ENCODE measurements at regions not wholly inside any gene's neighbourhood (a gene's known extent, or its start where the extent isn't known, plus 50 kb on each side); places are given as distances from the start of the nearest gene placed in this dataset.

DNA sequence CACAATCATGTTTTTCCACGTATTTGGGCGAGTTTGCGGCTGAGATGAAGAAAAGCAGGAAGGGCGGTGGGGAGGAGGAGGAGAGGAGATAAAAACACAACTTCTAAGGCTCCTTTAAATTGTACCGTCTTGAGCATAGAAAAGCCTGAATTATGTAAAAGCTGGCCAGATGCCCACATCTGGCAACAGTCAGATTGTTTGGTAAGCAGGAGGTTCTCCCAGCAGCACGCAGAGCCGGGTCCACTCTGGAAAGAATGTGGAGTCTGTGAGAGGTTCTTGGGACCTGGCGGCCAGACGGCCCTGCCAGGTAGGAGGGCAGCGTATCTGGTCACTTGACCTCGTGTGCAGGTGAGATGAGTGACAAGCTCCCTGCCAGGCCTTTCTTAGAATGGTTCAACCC is 215.3 kb upstream of the APCDD1 start:
- Histone ChIP-seq H3K4me3 (ENCODE audit: low read length) (no peak overlapping the region), H3K4me1 (ENCODE audit: control insufficient read depth, low read depth, low read length) (no peaks in the 10 kb centered on the region), H3K27ac (ENCODE audit: low read length) (no peak overlapping the region), H3K9ac (ENCODE audit: low read length) (no peak overlapping the region), H3K9me3 (ENCODE audit: control insufficient read depth, low read depth, low read length) (no peaks in the 10 kb centered on the region), H3K36me3 (ENCODE audit: control insufficient read depth, low read depth, low read length) (no peaks in the 10 kb centered on the region), H3K27me3 (ENCODE audit: control insufficient read depth, insufficient read depth, low read length) (no peaks in the 10 kb centered on the region)

DNA sequence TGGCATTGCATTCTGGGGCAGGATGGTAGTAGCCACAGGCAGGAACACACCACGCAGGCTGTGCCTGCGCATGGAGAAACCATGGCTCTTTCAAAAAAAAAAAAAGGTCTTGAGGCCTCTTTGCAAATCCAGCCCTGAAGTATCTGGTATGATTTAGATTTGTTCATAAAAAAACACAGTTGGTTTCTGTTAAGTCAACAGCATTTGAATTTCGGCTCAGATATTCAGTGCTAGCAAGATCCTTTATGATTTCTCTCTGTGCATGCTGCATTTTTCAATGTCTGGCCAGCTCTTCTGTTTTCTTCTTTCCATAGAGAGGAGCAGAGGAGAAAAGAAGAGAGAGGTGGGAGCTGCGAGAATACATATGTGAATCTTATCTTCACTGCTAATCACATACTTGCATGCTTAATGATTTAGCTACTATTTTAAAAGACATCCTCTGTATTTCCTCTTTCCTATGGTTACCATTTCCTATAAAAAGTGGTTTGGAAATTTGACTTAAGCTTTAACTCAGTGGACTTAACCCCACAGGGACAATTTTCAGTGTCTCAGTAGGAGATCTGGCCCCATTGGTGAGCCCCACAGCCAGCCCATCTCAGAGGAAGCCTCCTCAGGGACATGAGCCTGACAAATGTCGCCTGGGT is 214.3 kb upstream of the APCDD1 start:
- no peak overlapping the region for H3K4me3 ChIP-seq (ENCODE audit: low read length)
- H3K9me3 ChIP-seq (ENCODE audit: control insufficient read depth, low read depth, low read length): no peaks in the 10 kb centered on the region
- no peaks in the 10 kb centered on the region for H3K27me3 ChIP-seq (ENCODE audit: control insufficient read depth, insufficient read depth, low read length)
- no peaks in the 10 kb centered on the region for H3K36me3 ChIP-seq (ENCODE audit: control insufficient read depth, low read depth, low read length)
- H3K27ac ChIP-seq (ENCODE audit: low read length): no peak overlapping the region
- H3K9ac ChIP-seq (ENCODE audit: low read length): no peak overlapping the region
- no peaks in the 10 kb centered on the region for H3K4me1 ChIP-seq (ENCODE audit: control insufficient read depth, low read depth, low read length)

DNA sequence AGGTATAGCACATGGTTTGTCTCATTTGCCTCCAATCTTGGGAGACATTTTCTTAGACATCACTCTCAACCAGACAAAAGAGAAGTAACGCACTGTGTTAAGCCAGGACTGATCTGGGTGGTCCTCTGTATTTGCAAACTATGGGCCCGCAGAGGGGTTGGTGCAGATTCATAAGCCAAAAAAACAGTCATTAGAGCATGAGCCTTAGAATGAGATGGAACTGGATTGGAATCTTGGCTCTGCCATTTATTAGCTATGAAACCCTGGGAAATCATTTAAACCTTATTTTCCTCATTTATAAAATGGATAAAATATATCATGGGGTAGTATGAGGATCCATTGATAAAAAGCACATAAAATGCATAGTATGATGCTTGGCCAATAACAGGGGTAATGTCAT is 213.5 kb upstream of the APCDD1 start:
- H3K9ac ChIP-seq (ENCODE audit: low read length): no peak overlapping the region
- H3K4me1 ChIP-seq (ENCODE audit: control insufficient read depth, low read depth, low read length): no peaks in the 10 kb centered on the region
- no peaks in the 10 kb centered on the region for H3K36me3 ChIP-seq (ENCODE audit: control insufficient read depth, low read depth, low read length)
- H3K9me3 ChIP-seq (ENCODE audit: control insufficient read depth, low read depth, low read length): no peaks in the 10 kb centered on the region
- no peak overlapping the region for H3K4me3 ChIP-seq (ENCODE audit: low read length)
- no peaks in the 10 kb centered on the region for H3K27me3 ChIP-seq (ENCODE audit: control insufficient read depth, insufficient read depth, low read length)
- no peak overlapping the region for H3K27ac ChIP-seq (ENCODE audit: low read length)

DNA sequence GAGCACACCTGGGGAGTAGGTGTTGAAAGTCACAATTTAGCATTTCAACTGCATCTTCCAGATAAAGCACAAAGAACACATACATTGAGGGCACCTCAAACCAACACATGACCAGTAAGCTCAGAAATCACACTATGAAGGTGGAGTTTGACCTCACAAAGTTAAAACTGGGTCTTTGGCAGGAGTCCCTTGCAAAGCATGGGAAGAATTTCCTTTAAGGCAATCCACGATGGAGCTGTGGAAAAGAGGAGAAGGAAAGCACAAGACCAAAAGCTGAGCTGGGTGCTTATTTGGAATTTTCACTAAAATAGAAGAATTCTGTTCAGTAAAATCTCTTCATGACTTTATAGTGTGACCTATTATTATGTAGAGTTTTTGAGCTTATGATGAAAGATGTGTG is 212.9 kb upstream of the APCDD1 start:
- Histone ChIP-seq H3K36me3 (ENCODE audit: control insufficient read depth, low read depth, low read length) (no peaks in the 10 kb centered on the region), H3K4me1 (ENCODE audit: control insufficient read depth, low read depth, low read length) (no peaks in the 10 kb centered on the region), H3K27ac (ENCODE audit: low read length) (no peak overlapping the region), H3K9ac (ENCODE audit: low read length) (no peak overlapping the region), H3K27me3 (ENCODE audit: control insufficient read depth, insufficient read depth, low read length) (no peaks in the 10 kb centered on the region), H3K4me3 (ENCODE audit: low read length) (no peak overlapping the region), H3K9me3 (ENCODE audit: control insufficient read depth, low read depth, low read length) (no peaks in the 10 kb centered on the region)

DNA sequence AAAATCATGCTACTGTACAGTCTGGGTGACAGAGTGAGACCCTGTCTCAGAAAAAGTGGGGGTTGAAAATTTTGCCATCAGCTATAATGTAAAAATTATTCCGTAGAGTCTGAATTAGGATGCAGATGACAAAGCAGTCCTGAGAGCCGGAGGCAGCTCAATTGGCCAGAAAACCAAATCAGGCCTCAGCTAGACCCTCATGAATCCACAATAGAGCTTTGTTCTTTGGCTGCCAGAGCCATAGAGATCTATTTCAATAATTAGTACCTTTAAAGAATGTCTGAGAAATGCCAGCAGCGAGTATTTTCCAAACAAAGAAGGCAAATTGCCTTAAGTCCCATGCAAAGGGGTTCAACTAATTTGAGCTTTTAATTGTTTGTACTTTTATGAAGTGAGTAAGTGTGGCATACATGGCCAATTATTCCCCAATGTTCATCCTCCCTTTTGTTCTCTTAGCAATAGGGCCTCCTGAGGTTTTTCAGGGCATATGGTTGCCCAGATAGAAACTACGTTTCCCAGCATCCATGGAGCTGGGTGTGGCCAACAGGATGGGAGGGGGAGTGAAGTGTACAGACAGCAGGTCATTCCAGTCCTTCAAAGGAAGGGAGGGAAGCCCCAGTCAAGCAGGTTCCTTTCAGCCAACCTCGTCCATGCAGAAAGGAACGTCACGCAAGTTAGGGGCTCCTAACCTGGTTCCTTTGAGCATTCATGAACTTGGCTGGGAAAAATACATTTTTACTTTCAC is 211.3 kb upstream of the APCDD1 start:
- no peak overlapping the region for H3K4me3 ChIP-seq (ENCODE audit: low read length)
- no peaks in the 10 kb centered on the region for H3K9me3 ChIP-seq (ENCODE audit: control insufficient read depth, low read depth, low read length)
- no peaks in the 10 kb centered on the region for H3K4me1 ChIP-seq (ENCODE audit: control insufficient read depth, low read depth, low read length)
- no peaks in the 10 kb centered on the region for H3K36me3 ChIP-seq (ENCODE audit: control insufficient read depth, low read depth, low read length)
- no peak overlapping the region for H3K27ac ChIP-seq (ENCODE audit: low read length)
- H3K9ac ChIP-seq (ENCODE audit: low read length): no peak overlapping the region
- H3K27me3 ChIP-seq (ENCODE audit: control insufficient read depth, insufficient read depth, low read length): no peaks in the 10 kb centered on the region

DNA sequence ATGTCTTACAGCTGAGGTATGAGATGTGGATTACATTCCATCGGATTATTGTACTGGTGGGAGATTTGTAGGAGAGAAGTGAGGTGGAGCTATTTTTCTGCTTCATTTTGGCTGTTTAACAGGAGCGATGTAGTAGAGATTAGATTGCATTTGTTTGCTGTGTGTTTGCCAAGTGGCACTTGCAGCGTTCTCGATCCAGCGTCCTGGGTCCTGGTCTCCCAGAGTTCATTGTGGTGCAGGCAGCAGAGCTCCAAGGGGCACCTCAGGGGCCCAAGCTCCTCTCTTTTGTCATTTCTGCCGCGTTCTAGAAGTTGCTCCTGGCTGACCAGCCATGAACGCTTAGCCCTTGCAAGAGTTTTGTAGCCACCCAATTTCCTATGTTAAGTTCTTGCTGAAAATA is 210.1 kb upstream of the APCDD1 start:
- Histone ChIP-seq H3K4me3 (ENCODE audit: low read length) (no peak overlapping the region), H3K36me3 (ENCODE audit: control insufficient read depth, low read depth, low read length) (no peaks in the 10 kb centered on the region), H3K9ac (ENCODE audit: low read length) (no peak overlapping the region), H3K27ac (ENCODE audit: low read length) (no peak overlapping the region), H3K4me1 (ENCODE audit: control insufficient read depth, low read depth, low read length) (no peaks in the 10 kb centered on the region), H3K9me3 (ENCODE audit: control insufficient read depth, low read depth, low read length) (no peaks in the 10 kb centered on the region), H3K27me3 (ENCODE audit: control insufficient read depth, insufficient read depth, low read length) (no peaks in the 10 kb centered on the region)

DNA sequence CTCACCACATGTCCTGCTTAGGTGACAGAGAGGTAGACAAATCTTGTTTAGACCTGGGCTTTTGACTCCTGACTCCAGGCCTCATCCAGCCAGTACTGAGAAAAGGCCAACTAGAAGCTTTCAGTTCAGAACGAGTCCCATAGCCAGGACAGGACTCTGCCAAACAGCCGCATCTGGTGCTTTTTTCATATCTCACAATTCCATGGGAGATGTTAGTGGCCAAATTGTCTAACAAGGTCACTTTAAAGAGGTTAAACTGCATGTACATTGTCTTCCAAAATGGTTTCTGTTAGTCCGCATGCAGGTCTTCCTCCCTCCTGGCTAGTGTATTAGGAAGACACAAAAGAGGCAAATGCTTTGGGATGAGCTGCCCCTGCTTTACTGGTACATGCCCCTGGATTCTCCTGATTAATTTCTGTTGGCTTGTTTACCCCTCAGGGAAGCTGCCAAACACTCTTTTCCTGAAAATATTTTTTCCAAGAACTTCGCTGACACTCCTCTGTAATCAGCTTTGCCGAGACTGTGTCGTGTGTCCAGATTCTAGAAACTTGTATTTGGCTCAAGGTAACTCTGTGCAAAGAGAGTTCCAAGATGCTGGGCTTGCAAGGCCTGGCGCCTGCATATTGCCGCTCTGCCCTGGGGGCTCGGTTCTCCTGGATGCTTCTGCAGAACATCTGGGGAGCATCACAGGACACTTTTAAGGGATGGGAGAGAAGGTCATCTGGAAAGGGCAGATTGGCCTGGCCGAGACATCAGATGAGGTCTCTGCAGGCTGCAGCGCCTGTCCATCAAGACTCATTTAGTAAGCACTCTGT is 209.2 kb upstream of the APCDD1 start:
- Histone ChIP-seq H3K27ac (ENCODE audit: low read length) (no peak overlapping the region), H3K9ac (ENCODE audit: low read length) (no peak overlapping the region), H3K9me3 (ENCODE audit: control insufficient read depth, low read depth, low read length) (no peaks in the 10 kb centered on the region), H3K36me3 (ENCODE audit: control insufficient read depth, low read depth, low read length) (no peaks in the 10 kb centered on the region), H3K27me3 (ENCODE audit: control insufficient read depth, insufficient read depth, low read length) (no peaks in the 10 kb centered on the region), H3K4me1 (ENCODE audit: control insufficient read depth, low read depth, low read length) (no peaks in the 10 kb centered on the region), H3K4me3 (ENCODE audit: low read length) (no peak overlapping the region)

DNA sequence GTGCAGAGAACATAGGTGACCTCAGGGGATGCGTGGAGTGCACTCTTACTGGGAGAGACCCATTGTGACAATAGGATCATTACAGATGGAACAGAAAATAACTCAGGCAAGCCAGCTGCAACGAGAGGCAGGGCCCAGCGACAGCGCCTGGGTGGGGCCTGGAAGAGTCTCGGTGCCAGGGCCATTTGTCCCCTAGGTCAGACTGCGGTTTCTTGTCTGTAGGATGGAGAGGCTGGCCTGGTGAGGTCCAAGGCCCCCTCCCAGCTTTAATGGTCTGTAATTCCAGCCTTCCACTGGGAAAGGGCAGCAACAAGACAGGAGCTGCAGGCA is 208.6 kb upstream of the APCDD1 start:
- Histone ChIP-seq H3K4me1 (ENCODE audit: control insufficient read depth, low read depth, low read length) (no peaks in the 10 kb centered on the region), H3K9me3 (ENCODE audit: control insufficient read depth, low read depth, low read length) (no peaks in the 10 kb centered on the region), H3K27me3 (ENCODE audit: control insufficient read depth, insufficient read depth, low read length) (no peaks in the 10 kb centered on the region), H3K9ac (ENCODE audit: low read length) (no peak overlapping the region), H3K4me3 (ENCODE audit: low read length) (no peak overlapping the region), H3K36me3 (ENCODE audit: control insufficient read depth, low read depth, low read length) (no peaks in the 10 kb centered on the region), H3K27ac (ENCODE audit: low read length) (no peak overlapping the region)

DNA sequence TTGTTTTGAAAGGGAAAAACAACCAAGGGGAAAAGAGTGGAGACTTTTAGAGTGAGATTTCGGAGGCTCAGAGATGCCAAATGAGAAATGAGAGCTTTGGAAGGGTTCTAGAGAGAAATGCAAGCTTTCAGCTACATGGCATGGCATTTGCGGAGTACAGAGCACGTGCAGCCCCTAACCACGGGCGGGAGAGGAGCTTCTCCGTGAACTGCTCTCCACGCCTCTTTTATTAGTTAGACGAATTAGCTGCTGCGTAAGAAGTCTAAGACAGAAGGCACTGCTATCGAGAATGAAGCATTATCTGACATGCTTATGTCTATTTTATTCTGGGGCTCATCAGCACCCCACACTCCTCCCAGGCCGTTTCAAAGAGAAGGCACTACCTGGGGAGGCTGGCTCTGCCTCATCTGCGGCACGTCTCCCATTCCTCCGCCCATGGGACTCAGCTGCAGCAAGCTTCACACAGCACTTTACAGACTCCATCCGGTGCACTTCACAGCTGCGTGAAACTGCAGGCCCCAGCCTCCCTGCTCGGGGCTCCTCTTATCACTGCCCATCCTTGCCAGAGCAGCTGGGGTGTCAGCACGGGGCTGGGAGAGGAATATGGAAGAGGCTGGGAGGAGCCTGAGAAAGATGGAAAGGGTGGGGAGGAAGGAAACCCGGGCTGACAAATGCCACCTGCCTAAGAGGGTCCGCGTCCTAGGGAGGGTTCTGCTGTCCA is 207.3 kb upstream of the APCDD1 start:
- Histone ChIP-seq H3K36me3 (ENCODE audit: control insufficient read depth, low read depth, low read length) (no peaks in the 10 kb centered on the region), H3K4me1 (ENCODE audit: control insufficient read depth, low read depth, low read length) (no peaks in the 10 kb centered on the region), H3K27ac (ENCODE audit: low read length) (no peak overlapping the region)

DNA sequence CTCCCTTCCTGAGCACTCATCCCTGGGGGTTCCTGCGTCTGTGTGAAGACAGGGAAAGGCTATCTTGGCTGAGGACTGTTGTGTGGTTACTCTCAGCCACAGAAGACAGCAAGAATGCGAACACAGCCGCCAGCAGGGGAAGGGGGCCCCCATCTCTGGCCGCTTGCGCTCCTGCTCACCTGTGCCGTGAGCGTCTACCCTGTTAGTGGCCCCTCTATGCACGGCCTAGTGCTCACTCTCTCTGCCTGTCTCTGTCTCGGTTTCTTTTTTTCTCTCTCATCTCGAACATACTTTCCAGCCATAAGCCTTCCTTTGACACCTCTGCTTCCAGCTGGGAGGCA is 206.7 kb upstream of the APCDD1 start:
- no peak overlapping the region for H3K9ac ChIP-seq (ENCODE audit: low read length)
- H3K27ac ChIP-seq (ENCODE audit: low read length): no peak overlapping the region
- no peaks in the 10 kb centered on the region for H3K4me1 ChIP-seq (ENCODE audit: control insufficient read depth, low read depth, low read length)
- H3K36me3 ChIP-seq (ENCODE audit: control insufficient read depth, low read depth, low read length): no peaks in the 10 kb centered on the region
- H3K4me3 ChIP-seq (ENCODE audit: low read length): no peak overlapping the region
- no peaks in the 10 kb centered on the region for H3K27me3 ChIP-seq (ENCODE audit: control insufficient read depth, insufficient read depth, low read length)
- no peaks in the 10 kb centered on the region for H3K9me3 ChIP-seq (ENCODE audit: control insufficient read depth, low read depth, low read length)

More for the DNA sequence above, 207.3 kb upstream of the APCDD1 start:
- Histone ChIP-seq H3K9me3 (ENCODE audit: control insufficient read depth, low read depth, low read length) (no peaks in the 10 kb centered on the region), H3K27me3 (ENCODE audit: control insufficient read depth, insufficient read depth, low read length) (no peaks in the 10 kb centered on the region), H3K9ac (ENCODE audit: low read length) (no peak overlapping the region), H3K4me3 (ENCODE audit: low read length) (no peak overlapping the region)

DNA sequence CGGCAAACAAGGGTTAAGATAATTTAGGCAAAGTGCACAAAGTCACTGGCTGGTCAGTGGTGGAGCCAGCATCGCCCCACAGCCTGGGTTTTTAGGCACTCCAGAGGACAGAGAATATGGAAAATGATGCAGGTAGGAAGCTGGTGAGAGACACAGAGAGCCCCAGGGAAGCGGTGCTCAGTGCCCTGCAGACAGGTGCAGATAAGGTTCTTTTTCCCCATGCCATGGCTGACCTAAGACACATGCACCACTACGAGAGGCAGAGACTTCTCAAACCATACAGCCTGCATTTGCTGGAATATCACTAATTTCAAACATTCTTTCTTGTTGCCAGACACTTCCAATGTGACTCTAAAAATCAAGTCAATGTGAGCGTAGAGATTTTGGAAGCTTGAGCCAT is 205.7 kb upstream of the APCDD1 start:
- Histone ChIP-seq H3K4me1 (ENCODE audit: control insufficient read depth, low read depth, low read length) (no peaks in the 10 kb centered on the region), H3K27me3 (ENCODE audit: control insufficient read depth, insufficient read depth, low read length) (no peaks in the 10 kb centered on the region), H3K36me3 (ENCODE audit: control insufficient read depth, low read depth, low read length) (no peaks in the 10 kb centered on the region), H3K4me3 (ENCODE audit: low read length) (no peak overlapping the region), H3K9me3 (ENCODE audit: control insufficient read depth, low read depth, low read length) (no peaks in the 10 kb centered on the region), H3K27ac (ENCODE audit: low read length) (no peak overlapping the region), H3K9ac (ENCODE audit: low read length) (no peak overlapping the region)

Measured in iPS-18a (cell line).